K562 (cell line): ENCODE measurements at regions not wholly inside any gene's neighbourhood (a gene's known extent, or its start where the extent isn't known, plus 50 kb on each side); places are given as distances from the start of the nearest gene placed in this dataset.

ENCODE experiments used
- ARID1B ChIP-seq: fragments of 450-650 bp; IDR thresholded peaks from 2 replicates; pipeline ENCODE4 v1.6.1; 2016; ENCODE audit warnings: antibody characterized with exemption, mild to moderate bottlenecking, inconsistent platforms
- CAMTA2 ChIP-seq: fragments of 250-450 bp; sonication (Bioruptor Pico); conservative IDR thresholded peaks from 2 replicates; pipeline ENCODE4 v1.5.1; 2022
- CTCF ChIP-seq, 3 experiments: IDR thresholded peaks in 2 of 3; conservative IDR thresholded peaks in 1 of 3; 2 replicates each; pipeline ENCODE4 v1.5.1; 2011 to 2012; ENCODE audit warnings: low read length in 3 of 3, mild to moderate bottlenecking in 3 of 3, control low read depth in 2 of 3, improper control_type of control experiment in 1 of 3, inconsistent platforms in 1 of 3, low read depth in 1 of 3, mixed read lengths in 1 of 3, moderate library complexity in 1 of 3; ENCODE audit not compliant: insufficient read depth in 2 of 3
- JUND ChIP-seq, 2 experiments: IDR thresholded peaks; 2 replicates in 1 of 2; 3 replicates in 1 of 2; pipeline ENCODE4 v1.6.1; 2011; ENCODE audit warnings: borderline replicate concordance in 2 of 2, low read depth in 2 of 2, low read length in 2 of 2, improper control_type of control experiment in 1 of 2, missing biosample characterization in 1 of 2, missing genetic modification characterization in 1 of 2, missing genetic modification reagents in 1 of 2
- MAX ChIP-seq: sonication (generic); formaldehyde crosslinking; IDR thresholded peaks from 2 replicates; pipeline ENCODE4 v1.9.0; 2022; ENCODE audit warnings: mild to moderate bottlenecking, missing genetic modification reagents
- NBN ChIP-seq: fragments of 450-650 bp; IDR thresholded peaks from 2 replicates; pipeline ENCODE4 v1.6.1; 2016; ENCODE audit warnings: low read depth, mild to moderate bottlenecking
- SMARCC2 ChIP-seq: fragments of 450-650 bp; IDR thresholded peaks from 2 replicates; pipeline ENCODE4 v1.6.1; 2017; ENCODE audit warnings: antibody characterized with exemption, moderate library complexity, mild to moderate bottlenecking, low read depth
- TCF7 ChIP-seq: sonication (generic); IDR thresholded peaks from 2 replicates; pipeline ENCODE4 v1.6.1; 2016; ENCODE audit warnings: antibody characterized with exemption, borderline replicate concordance
- TCF7L2 ChIP-seq: fragments of 150-350 bp; IDR thresholded peaks from 2 replicates; pipeline ENCODE4 v1.6.1; 2016; ENCODE audit warnings: low read depth, mild to moderate bottlenecking, low read length, moderate library complexity
- TEAD4 ChIP-seq, 2 experiments: sonication (generic) in 1 of 2; formaldehyde crosslinking in 1 of 2; IDR thresholded peaks; 2 replicates each; pipeline versions ENCODE4 v1.6.1 to v1.8.0; 2012 to 2022; ENCODE audit warnings: borderline replicate concordance in 1 of 2, inconsistent platforms in 1 of 2, low read length in 1 of 2, mild to moderate bottlenecking in 1 of 2, missing genetic modification reagents in 1 of 2
- ZNF212 ChIP-seq: fragments of 450-650 bp; formaldehyde crosslinking; IDR thresholded peaks from 2 replicates; pipeline ENCODE4 v1.4.0; 2020; ENCODE audit warnings: mild to moderate bottlenecking
- TF ChIP-seq, protein P1 (sequence below), 2 experiments: fragments of 450-650 bp in 1 of 2; sonication (generic) in 1 of 2; formaldehyde crosslinking in 1 of 2; IDR thresholded peaks in 1 of 2; conservative IDR thresholded peaks in 1 of 2; 2 replicates each; pipeline versions ENCODE4 v1.6.1 to v1.8.1; 2016 to 2023; ENCODE audit warnings: mild to moderate bottlenecking in 2 of 2, moderate library complexity in 2 of 2, inconsistent platforms in 1 of 2, missing genetic modification reagents in 1 of 2

DNA sequence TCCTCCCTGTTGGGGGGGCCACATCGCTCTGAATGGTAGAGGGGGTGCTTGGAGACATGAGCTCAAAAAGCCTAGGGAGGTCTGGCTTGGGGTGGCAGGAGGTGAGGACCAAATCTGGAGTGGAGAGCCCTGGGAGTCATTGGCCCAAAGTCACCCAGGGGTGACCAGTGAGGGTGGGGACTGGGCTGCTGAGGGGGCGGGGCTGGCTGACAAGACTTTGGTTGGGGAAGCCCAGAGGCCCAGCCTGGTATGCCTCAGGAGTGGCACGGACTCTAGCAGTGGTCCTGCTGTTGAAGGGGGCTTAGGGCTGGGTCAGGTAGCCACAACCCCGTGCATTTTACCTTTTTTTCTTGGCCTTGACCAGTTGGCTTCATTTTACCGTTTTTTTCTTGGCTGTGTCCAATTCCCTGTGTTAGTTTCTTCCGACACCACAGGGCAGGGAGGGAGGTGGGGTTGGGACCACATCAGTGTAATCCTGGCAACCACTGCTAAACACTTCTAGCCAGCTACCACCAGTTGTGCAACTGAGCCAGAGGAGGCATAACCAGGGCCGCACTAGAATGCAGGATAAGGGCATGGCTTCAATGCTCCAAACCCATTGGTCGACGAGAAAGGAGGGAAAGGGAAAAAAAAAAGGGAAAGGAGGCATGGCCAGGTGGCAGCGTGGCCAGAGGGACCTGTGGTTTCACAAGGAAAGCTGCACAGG lies 105.3 kb upstream of the C2CD4B start:
- TF ChIP-seq, protein P1, sequence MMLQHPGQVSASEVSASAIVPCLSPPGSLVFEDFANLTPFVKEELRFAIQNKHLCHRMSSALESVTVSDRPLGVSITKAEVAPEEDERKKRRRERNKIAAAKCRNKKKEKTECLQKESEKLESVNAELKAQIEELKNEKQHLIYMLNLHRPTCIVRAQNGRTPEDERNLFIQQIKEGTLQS (IDR thresholded peaks at IDR 0.05), result no peak
- TF ChIP-seq, protein P1 (CRISPR knock-in tag; conservative IDR thresholded peaks at IDR 0.05), result no peak
- no peak for TF ChIP-seq CTCF (IDR thresholded peaks at IDR 0.05 in 2 of 3, conservative IDR thresholded peaks at IDR 0.05 in 1 of 3; ENCODE audit: insufficient read depth in 2 of 3, low read depth in 1 of 3, low read length in 3 of 3)
- no peak for TF ChIP-seq SMARCC2
- no peak for TF ChIP-seq TCF7L2
- TF ChIP-seq JUND (IDR thresholded peaks at IDR 0.05; ENCODE audit: borderline replicate concordance, low read depth, low read length), result no peak
- TF ChIP-seq JUND (tag; IDR thresholded peaks at IDR 0.05; ENCODE audit: borderline replicate concordance, low read depth, low read length), result no peak
- no peak for TF ChIP-seq CAMTA2 (CRISPR knock-in tag)
- no peak for TF ChIP-seq MAX (CRISPR knock-in tag)
- TF ChIP-seq ARID1B, result no peak
- TF ChIP-seq TEAD4 (IDR thresholded peaks at IDR 0.05; ENCODE audit: low read length), result no peak
- no peak for TF ChIP-seq TEAD4 (CRISPR knock-in tag; IDR thresholded peaks at IDR 0.05; ENCODE audit: borderline replicate concordance)
- no peak for TF ChIP-seq ZNF212 (CRISPR knock-in tag)
- no peak for TF ChIP-seq NBN
- no peak for TF ChIP-seq TCF7
